Astrocyte (in vitro differentiated cells and primary cell): ENCODE measurements at regions not wholly inside any gene's neighbourhood (a gene's known extent, or its start where the extent isn't known, plus 50 kb on each side); places are given as distances from the start of the nearest gene placed in this dataset.

Experiments used
- DNase-seq: peaks from one replicate; pipeline ENCODE4 v3.0.0-alpha.2; 2010; ENCODE audit warnings: low read depth
- FAIRE-seq: peaks from 2 replicates; lab custom pipeline; 2011; peaks lifted over from hg19 to GRCh38; lab: Jason Lieb, UNC
- H2AFZ ChIP-seq: 2 replicates; pipeline ENCODE4 v1.6.0; 2012; ENCODE audit warnings: low read depth, low read length, inconsistent platforms
- H3K27ac ChIP-seq: 2 replicates; pipeline ENCODE4 v1.5.1; 2011; ENCODE audit warnings: low read depth, low read length, inconsistent platforms
- H3K27me3 ChIP-seq: 2 replicates; pipeline ENCODE4 v1.6.0; 2011; ENCODE audit warnings: low read length, inconsistent platforms; ENCODE audit not compliant: insufficient read depth
- H3K36me3 ChIP-seq: 2 replicates; pipeline ENCODE4 v1.5.1; 2011; ENCODE audit warnings: low read length, inconsistent platforms; ENCODE audit not compliant: insufficient read depth
- H3K4me1 ChIP-seq: 2 replicates; pipeline ENCODE4 v1.5.1; 2011; ENCODE audit warnings: low read length, inconsistent platforms; ENCODE audit not compliant: insufficient read depth
- H3K4me2 ChIP-seq: 2 replicates; pipeline ENCODE4 v1.6.0; 2012; ENCODE audit warnings: low read length, inconsistent platforms
- H3K4me3 ChIP-seq: 2 replicates; pipeline ENCODE4 v1.5.1; 2011; ENCODE audit warnings: low read depth, mild to moderate bottlenecking, low read length, inconsistent platforms; ENCODE audit not compliant: insufficient read depth
- H3K79me2 ChIP-seq: 2 replicates; pipeline ENCODE4 v1.6.0; 2012; ENCODE audit warnings: mild to moderate bottlenecking, low read length, inconsistent platforms; ENCODE audit not compliant: insufficient read depth
- H3K9ac ChIP-seq: 2 replicates; pipeline ENCODE4 v1.6.0; 2012; ENCODE audit warnings: mild to moderate bottlenecking, low read length, inconsistent platforms
- H3K9me3 ChIP-seq: 2 replicates; pipeline ENCODE4 v1.5.1; 2012; ENCODE audit warnings: low read depth, mild to moderate bottlenecking, low read length, inconsistent platforms; ENCODE audit not compliant: insufficient read depth
- H4K20me1 ChIP-seq: 2 replicates; pipeline ENCODE4 v1.6.0; 2012; ENCODE audit warnings: low read length, inconsistent platforms; ENCODE audit not compliant: insufficient read depth
- H3K27ac Mint-ChIP-seq: one replicate; pipeline ENCODE4 v1.8.0; 2021; ENCODE audit warnings: mild to moderate bottlenecking, mixed read lengths; ENCODE audit not compliant: unreplicated experiment
- H3K27me3 Mint-ChIP-seq: one replicate; pipeline ENCODE4 v1.8.0; 2021; ENCODE audit warnings: low read depth, mixed read lengths; ENCODE audit not compliant: unreplicated experiment
- H3K36me3 Mint-ChIP-seq: one replicate; pipeline ENCODE4 v1.8.0; 2021; ENCODE audit warnings: low read depth, mixed read lengths; ENCODE audit not compliant: unreplicated experiment
- H3K4me1 Mint-ChIP-seq: one replicate; pipeline ENCODE4 v1.8.0; 2021; ENCODE audit warnings: low read depth, mixed read lengths; ENCODE audit not compliant: unreplicated experiment
- H3K4me3 Mint-ChIP-seq: one replicate; pipeline ENCODE4 v1.8.0; 2021; ENCODE audit warnings: mild to moderate bottlenecking, moderate library complexity, mixed read lengths; ENCODE audit not compliant: unreplicated experiment
- H3K9me3 Mint-ChIP-seq: one replicate; pipeline ENCODE4 v1.8.0; 2021; ENCODE audit warnings: mild to moderate bottlenecking, mixed read lengths; ENCODE audit not compliant: unreplicated experiment
- CTCF ChIP-seq: IDR thresholded peaks from 2 replicates; pipeline ENCODE4 v1.5.1; 2011; ENCODE audit warnings: low read depth, mild to moderate bottlenecking, inconsistent platforms, low read length, moderate library complexity; ENCODE audit not compliant: insufficient read depth
- EZH2 ChIP-seq: IDR thresholded peaks from 2 replicates; pipeline ENCODE4 v1.6.1; 2012; ENCODE audit warnings: mild to moderate bottlenecking, low read length, inconsistent platforms; ENCODE audit not compliant: insufficient read depth

- Histone ChIP-seq H3K27ac (no peak overlapping the region), H3K4me3 (no peak overlapping the region), H3K4me2 (no peak overlapping the region), H2AFZ (no peak overlapping the region), H3K4me1 (no peaks in the 10 kb centered on the region), H3K79me2 (no peaks in the 10 kb centered on the region), H4K20me1 (no peaks in the 10 kb centered on the region), H3K27me3 (no peaks in the 10 kb centered on the region), H3K36me3 (no peaks in the 10 kb centered on the region), H3K9ac (no peak overlapping the region), H3K9me3 (no peaks in the 10 kb centered on the region)
- Mint-ChIP-seq H3K27ac (no peak overlapping the region), H3K4me3 (no peak overlapping the region), H3K4me1 (peaks cover 33% of the 10 kb centered on the region), H3K27me3 (no peaks in the 10 kb centered on the region), H3K9me3 (no peaks in the 10 kb centered on the region), H3K36me3 (no peaks in the 10 kb centered on the region)
- no peak for TF ChIP-seq EZH2
- TF ChIP-seq CTCF: no peak
- DNase-seq (no peak), FAIRE-seq (no peak)
Observed at GRCh38 chr9:87071473-87071872, 124.2 kb upstream of the GAS1 start.

DNA sequence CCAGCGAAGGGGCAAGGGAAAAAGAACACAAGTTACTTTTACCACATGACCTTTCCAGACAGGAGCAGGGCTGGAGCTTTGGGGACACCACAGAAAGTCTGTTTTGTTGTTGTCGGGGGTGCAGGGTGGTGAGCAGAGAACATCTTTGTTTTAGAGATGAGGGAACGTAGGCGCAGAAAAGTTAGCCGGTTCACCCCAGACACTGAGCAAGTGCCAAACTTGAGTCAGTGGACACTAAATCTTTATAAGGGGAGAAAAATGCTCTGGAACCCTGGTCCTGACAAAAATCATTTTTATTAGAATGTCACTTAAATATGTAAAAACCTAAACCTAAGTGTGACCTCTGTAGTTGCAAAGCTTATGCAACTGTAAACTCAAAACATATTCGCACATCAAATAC is 126.4 kb upstream of the GAS1 start:
- H3K27me3 Mint-ChIP-seq: no peaks in the 10 kb centered on the region
- H2AFZ ChIP-seq: no peak overlapping the region
- no peak overlapping the region for H3K4me3 ChIP-seq
- H3K9me3 ChIP-seq: no peaks in the 10 kb centered on the region
- no peak for FAIRE-seq
- no peaks in the 10 kb centered on the region for H3K4me1 ChIP-seq
- H3K4me3 Mint-ChIP-seq: no peak overlapping the region
- DNase-seq: no peak
- no peak overlapping the region for H3K4me2 ChIP-seq
- H3K9me3 Mint-ChIP-seq: peaks cover 2% of the 10 kb centered on the region
- H3K27ac ChIP-seq: no peak overlapping the region
- no peak overlapping the region for H3K9ac ChIP-seq
- H3K36me3 ChIP-seq: no peaks in the 10 kb centered on the region
- H3K4me1 Mint-ChIP-seq: peaks cover 27% of the 10 kb centered on the region
- no peaks in the 10 kb centered on the region for H3K79me2 ChIP-seq
- H4K20me1 ChIP-seq: no peaks in the 10 kb centered on the region
- H3K27ac Mint-ChIP-seq: no peak overlapping the region
- no peaks in the 10 kb centered on the region for H3K36me3 Mint-ChIP-seq
- no peaks in the 10 kb centered on the region for H3K27me3 ChIP-seq
- no peak for TF ChIP-seq EZH2

DNA sequence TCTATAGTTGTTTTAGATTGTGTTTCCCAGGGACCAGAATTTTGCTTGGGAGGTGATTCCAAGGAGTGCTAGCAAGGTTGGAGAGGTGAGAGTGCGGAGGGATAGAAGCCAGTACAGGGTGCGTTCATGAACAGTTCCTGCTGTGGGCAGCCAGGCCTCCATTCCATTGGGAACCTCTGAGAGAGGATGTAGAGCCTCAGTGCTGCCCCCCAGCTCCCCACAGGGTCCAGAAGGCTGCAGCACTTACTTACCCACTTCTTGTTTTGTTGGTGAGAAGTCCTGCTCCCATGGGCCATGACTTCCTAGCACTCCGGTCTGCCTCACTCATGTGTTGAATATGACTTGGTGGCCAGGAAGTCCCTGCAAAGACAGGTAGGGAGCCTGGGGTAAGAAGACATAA is 128.2 kb upstream of the GAS1 start:
- no peak overlapping the region for H3K27ac ChIP-seq
- H3K4me3 Mint-ChIP-seq: no peak overlapping the region
- no peaks in the 10 kb centered on the region for H3K4me1 ChIP-seq
- FAIRE-seq (no peak), DNase-seq (no peak)
- TF ChIP-seq EZH2 (no peak), CTCF (no peak)
- no peaks in the 10 kb centered on the region for H3K79me2 ChIP-seq
- H3K27me3 Mint-ChIP-seq: no peaks in the 10 kb centered on the region
- no peaks in the 10 kb centered on the region for H4K20me1 ChIP-seq
- H3K27me3 ChIP-seq: no peaks in the 10 kb centered on the region
- H3K9ac ChIP-seq: no peak overlapping the region
- H3K27ac Mint-ChIP-seq: no peak overlapping the region
- peaks cover 14% of the 10 kb centered on the region for H3K4me1 Mint-ChIP-seq
- no peak overlapping the region for H2AFZ ChIP-seq
- peaks cover 8% of the 10 kb centered on the region for H3K9me3 Mint-ChIP-seq
- no peak overlapping the region for H3K4me2 ChIP-seq
- no peak overlapping the region for H3K4me3 ChIP-seq
- no peaks in the 10 kb centered on the region for H3K36me3 ChIP-seq
- H3K36me3 Mint-ChIP-seq: no peaks in the 10 kb centered on the region
- H3K9me3 ChIP-seq: no peaks in the 10 kb centered on the region
